GM19023 (cell line): ENCODE measurements at regions not wholly inside any gene's neighbourhood (a gene's known extent, or its start where the extent isn't known, plus 50 kb on each side); places are given as distances from the start of the nearest gene placed in this dataset.

Source experiments
- ATAC-seq: cut with Tn5 transposase; IDR thresholded peaks from one replicate; pipeline ENCODE4 v1.9.1; 2021; ENCODE audit warnings: mild to moderate bottlenecking, moderate library complexity; ENCODE audit not compliant: unreplicated experiment

- no peak for ATAC-seq
Observed at GRCh38 chr12:116454950-116455447, 104.2 kb upstream of the MAP1LC3B2 start.

GRCh38 chr12:116455540-116456329 lies 103.4 kb upstream of the MAP1LC3B2 start:
- no peak for ATAC-seq

- no peak for ATAC-seq
Observed at GRCh38 chr12:116456330-116457082, 102.7 kb upstream of the MAP1LC3B2 start.

- ATAC-seq = no peak
Observed at GRCh38 chr12:116458492-116458891, 100.7 kb upstream of the MAP1LC3B2 start.

GRCh38 chr12:116459011-116459875 lies 99.9 kb upstream of the MAP1LC3B2 start:
- no peak for ATAC-seq

GRCh38 chr12:116459916-116460663 lies 99.1 kb upstream of the MAP1LC3B2 start:
- no peak for ATAC-seq

GRCh38 chr12:116461060-116461459 lies 98.1 kb upstream of the MAP1LC3B2 start:
- ATAC-seq = no peak

- no peak for ATAC-seq
Observed at GRCh38 chr12:116463366-116463765, 95.8 kb upstream of the MAP1LC3B2 start.

GRCh38 chr12:116465407-116465806 lies 93.8 kb upstream of the MAP1LC3B2 start:
- ATAC-seq = no peak

GRCh38 chr12:116465856-116466255 lies 93.3 kb upstream of the MAP1LC3B2 start:
- no peak for ATAC-seq

GRCh38 chr12:116466536-116466935 lies 92.6 kb upstream of the MAP1LC3B2 start:
- ATAC-seq = no peak

GRCh38 chr12:116469344-116469743 lies 89.8 kb upstream of the MAP1LC3B2 start:
- ATAC-seq = no peak

GRCh38 chr12:116471544-116471943 lies 87.6 kb upstream of the MAP1LC3B2 start:
- ATAC-seq = no peak

- ATAC-seq = no peak
Observed at GRCh38 chr12:116472193-116472592, 87.0 kb upstream of the MAP1LC3B2 start.

- ATAC-seq = no peak
Observed at GRCh38 chr12:116473416-116473815, 85.8 kb upstream of the MAP1LC3B2 start.

GRCh38 chr12:116474331-116474730 lies 84.8 kb upstream of the MAP1LC3B2 start:
- no peak for ATAC-seq

- ATAC-seq = no peak
Observed at GRCh38 chr12:116474899-116475298, 84.3 kb upstream of the MAP1LC3B2 start.

- ATAC-seq = no peak
Observed at GRCh38 chr12:116476227-116476822, 82.9 kb upstream of the MAP1LC3B2 start.

GRCh38 chr12:116478243-116478773 lies 80.9 kb upstream of the MAP1LC3B2 start:
- no peak for ATAC-seq
